GM18517 (cell line): ENCODE measurements at regions not wholly inside any gene's neighbourhood (a gene's known extent, or its start where the extent isn't known, plus 50 kb on each side); places are given as distances from the start of the nearest gene placed in this dataset.

Experiments used
- ATAC-seq: cut with Tn5 transposase; IDR thresholded peaks from one replicate; pipeline ENCODE4 v1.9.1; 2021; ENCODE audit warnings: mild to moderate bottlenecking, moderate library complexity; ENCODE audit not compliant: unreplicated experiment

- ATAC-seq = no peak
Observed at GRCh38 chr16:80366023-80366422, 174.8 kb upstream of the DYNLRB2 start.

GRCh38 chr16:80362816-80363215, 178.0 kb upstream of the DYNLRB2 start:
- ATAC-seq = no peak

- no peak for ATAC-seq
Observed at GRCh38 chr16:80356365-80356764, 184.4 kb upstream of the DYNLRB2 start.

GRCh38 chr16:80355335-80355734, 185.5 kb upstream of the DYNLRB2 start:
- no peak for ATAC-seq

- no peak for ATAC-seq
Observed at GRCh38 chr16:80350061-80350460, 190.7 kb upstream of the DYNLRB2 start.

GRCh38 chr16:80347900-80348299, 192.9 kb upstream of the DYNLRB2 start:
- no peak for ATAC-seq

- ATAC-seq = no peak
Observed at GRCh38 chr16:80347002-80347401, 193.8 kb upstream of the DYNLRB2 start.

GRCh38 chr16:80346111-80346632, 194.6 kb upstream of the DYNLRB2 start:
- ATAC-seq = no peak

GRCh38 chr16:80345701-80346100, 195.1 kb upstream of the DYNLRB2 start:
- ATAC-seq = no peak

GRCh38 chr16:80344570-80344969, 196.2 kb upstream of the DYNLRB2 start:
- no peak for ATAC-seq

- no peak for ATAC-seq
Observed at GRCh38 chr16:80341263-80341662, 199.5 kb upstream of the DYNLRB2 start.

GRCh38 chr16:80337786-80338185, 203.0 kb upstream of the DYNLRB2 start:
- no peak for ATAC-seq

- no peak for ATAC-seq
Observed at GRCh38 chr16:80330803-80331202, 210.0 kb upstream of the DYNLRB2 start.

- no peak for ATAC-seq
Observed at GRCh38 chr16:80330150-80330549, 210.6 kb upstream of the DYNLRB2 start.

- no peak for ATAC-seq
Observed at GRCh38 chr16:80327740-80328139, 213.1 kb upstream of the DYNLRB2 start.

- no peak for ATAC-seq
Observed at GRCh38 chr16:80324371-80324770, 216.4 kb upstream of the DYNLRB2 start.

- ATAC-seq = no peak
Observed at GRCh38 chr16:80323808-80324195, 217.0 kb upstream of the DYNLRB2 start.

- no peak for ATAC-seq
Observed at GRCh38 chr16:80323187-80323807, 217.5 kb upstream of the DYNLRB2 start.

- no peak for ATAC-seq
Observed at GRCh38 chr16:80319181-80319580, 221.6 kb upstream of the DYNLRB2 start.

- no peak for ATAC-seq
Observed at GRCh38 chr16:80318107-80318506, 222.7 kb upstream of the DYNLRB2 start.

GRCh38 chr16:80317599-80318037, 223.2 kb upstream of the DYNLRB2 start:
- no peak for ATAC-seq

GRCh38 chr16:80317116-80317515, 223.7 kb upstream of the DYNLRB2 start:
- ATAC-seq = no peak

GRCh38 chr16:80314042-80314441, 226.8 kb upstream of the DYNLRB2 start:
- ATAC-seq = no peak
